ENCODE measurements at regions not wholly inside any gene's neighbourhood (a gene's known extent, or its start where the extent isn't known, plus 50 kb on each side); places are given as distances from the start of the nearest gene placed in this dataset.

DNA sequence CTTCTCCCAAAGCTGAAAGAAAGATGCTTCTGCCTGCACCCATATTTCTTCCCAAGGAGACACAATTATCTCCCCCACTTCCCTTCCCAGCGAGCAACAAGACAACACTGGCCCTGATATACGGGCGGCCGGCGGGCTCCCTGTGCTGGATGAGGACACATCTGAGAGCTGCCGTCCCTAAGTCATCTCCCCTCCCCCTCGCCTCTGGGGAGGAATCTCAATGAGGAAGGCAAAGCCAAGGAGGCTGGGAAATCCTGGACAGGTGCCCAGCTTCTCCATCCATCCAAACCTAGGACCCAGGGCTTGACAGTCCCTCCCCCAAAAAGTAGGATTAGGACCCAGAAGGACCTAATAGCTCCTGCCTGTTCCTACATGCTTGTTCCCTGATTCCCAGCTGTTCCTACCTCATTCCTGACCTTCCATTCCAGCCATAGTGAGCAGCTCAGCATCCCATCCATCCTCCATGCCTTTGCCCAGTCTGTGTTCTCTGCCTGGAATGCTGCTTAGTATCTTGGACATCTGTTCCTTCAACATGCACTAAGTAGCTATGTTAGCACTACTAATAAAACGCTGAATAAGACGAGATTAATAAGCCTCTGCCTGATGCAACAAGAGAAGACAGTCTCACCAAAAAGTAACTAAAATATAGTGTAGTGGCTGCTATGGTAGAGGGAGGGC is 167.9 kb downstream of the CCT6B start (continued):
- TF ChIP-seq ZNF17 (CRISPR knock-in tag; IDR thresholded peaks at IDR 0.05) (no peak), NR3C1 (CRISPR knock-in tag; IDR thresholded peaks at IDR 0.05) (no peak)
- TF ChIP-seq, protein P1, sequence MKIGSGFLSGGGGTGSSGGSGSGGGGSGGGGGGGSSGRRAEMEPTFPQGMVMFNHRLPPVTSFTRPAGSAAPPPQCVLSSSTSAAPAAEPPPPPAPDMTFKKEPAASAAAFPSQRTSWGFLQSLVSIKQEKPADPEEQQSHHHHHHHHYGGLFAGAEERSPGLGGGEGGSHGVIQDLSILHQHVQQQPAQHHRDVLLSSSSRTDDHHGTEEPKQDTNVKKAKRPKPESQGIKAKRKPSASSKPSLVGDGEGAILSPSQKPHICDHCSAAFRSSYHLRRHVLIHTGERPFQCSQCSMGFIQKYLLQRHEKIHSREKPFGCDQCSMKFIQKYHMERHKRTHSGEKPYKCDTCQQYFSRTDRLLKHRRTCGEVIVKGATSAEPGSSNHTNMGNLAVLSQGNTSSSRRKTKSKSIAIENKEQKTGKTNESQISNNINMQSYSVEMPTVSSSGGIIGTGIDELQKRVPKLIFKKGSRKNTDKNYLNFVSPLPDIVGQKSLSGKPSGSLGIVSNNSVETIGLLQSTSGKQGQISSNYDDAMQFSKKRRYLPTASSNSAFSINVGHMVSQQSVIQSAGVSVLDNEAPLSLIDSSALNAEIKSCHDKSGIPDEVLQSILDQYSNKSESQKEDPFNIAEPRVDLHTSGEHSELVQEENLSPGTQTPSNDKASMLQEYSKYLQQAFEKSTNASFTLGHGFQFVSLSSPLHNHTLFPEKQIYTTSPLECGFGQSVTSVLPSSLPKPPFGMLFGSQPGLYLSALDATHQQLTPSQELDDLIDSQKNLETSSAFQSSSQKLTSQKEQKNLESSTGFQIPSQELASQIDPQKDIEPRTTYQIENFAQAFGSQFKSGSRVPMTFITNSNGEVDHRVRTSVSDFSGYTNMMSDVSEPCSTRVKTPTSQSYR (CRISPR knock-in tag; IDR thresholded peaks at IDR 0.05; ENCODE audit: borderline replicate concordance): no peak
- TF ChIP-seq, protein P2, sequence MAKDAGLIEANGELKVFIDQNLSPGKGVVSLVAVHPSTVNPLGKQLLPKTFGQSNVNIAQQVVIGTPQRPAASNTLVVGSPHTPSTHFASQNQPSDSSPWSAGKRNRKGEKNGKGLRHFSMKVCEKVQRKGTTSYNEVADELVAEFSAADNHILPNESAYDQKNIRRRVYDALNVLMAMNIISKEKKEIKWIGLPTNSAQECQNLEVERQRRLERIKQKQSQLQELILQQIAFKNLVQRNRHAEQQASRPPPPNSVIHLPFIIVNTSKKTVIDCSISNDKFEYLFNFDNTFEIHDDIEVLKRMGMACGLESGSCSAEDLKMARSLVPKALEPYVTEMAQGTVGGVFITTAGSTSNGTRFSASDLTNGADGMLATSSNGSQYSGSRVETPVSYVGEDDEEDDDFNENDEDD (CRISPR knock-in tag; IDR thresholded peaks at IDR 0.05; ENCODE audit: borderline replicate concordance): no peak

DNA sequence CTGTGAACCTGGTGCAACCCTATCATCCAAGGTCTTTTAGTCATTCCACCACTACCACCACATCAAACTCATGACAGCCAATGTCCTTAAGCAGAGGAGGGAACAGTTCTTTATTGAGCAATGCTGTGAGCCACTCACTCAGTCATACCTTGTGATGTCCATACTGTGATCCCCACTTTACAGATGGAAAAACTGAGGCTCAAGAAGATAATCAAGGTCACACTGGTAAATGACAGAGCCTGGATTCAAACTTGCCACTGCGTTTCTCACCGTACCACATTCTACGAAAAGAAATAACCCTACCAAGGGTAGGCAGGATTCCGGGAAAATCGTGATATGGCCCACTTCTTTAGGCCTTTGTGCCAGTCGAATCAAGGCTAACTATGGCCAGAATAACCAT is 172.6 kb downstream of the CCT6B start:
- ATAC-seq: no peak
- no TSS peak for BruUV-seq (replicated peaks)
- Histone ChIP-seq H3K79me2 (ENCODE audit: insufficient read depth, low read length) (no peaks in the 10 kb centered on the region), H3K9ac (ENCODE audit: insufficient read depth, low read depth, low read length) (no peak overlapping the region), H3K4me2 (ENCODE audit: low read depth, low read length) (no peak overlapping the region), H4K20me1 (ENCODE audit: insufficient read depth, low read length) (no peaks in the 10 kb centered on the region), H3K27me3 (ENCODE audit: control insufficient read depth in 1 of 2, insufficient read depth in 2 of 2, low read length in 2 of 2) (0 out of 5 replicates have a peak, but pooled peaks cover 0 to 2% of the 10 kb centered on the region in 2 experiments), H2AFZ (ENCODE audit: low read length) (no peak overlapping the region), H3K36me3 (replicated peaks in 1 of 2; ENCODE audit: control insufficient read depth in 1 of 2, insufficient read depth in 2 of 2, low read length in 2 of 2) (no peaks in the 10 kb centered on the region), H3K4me1 (ENCODE audit: insufficient read depth, low read length) (no peaks in the 10 kb centered on the region), H3K9me3 (ENCODE audit: low read length) (no peaks in the 10 kb centered on the region), H3K27ac (ENCODE audit: extremely low read length, insufficient read depth, low read length) (no peak overlapping the region), H3K4me3 (replicated peaks in 1 of 3; ENCODE audit: insufficient read depth in 1 of 3, low read depth in 2 of 3, low read length in 3 of 3) (no peak overlapping the region)
- CTCF ChIA-PET (ENCODE audit: low intra/inter-chr PET ratio, low total read pairs): no interaction called here
- no peak for DNase-seq (ENCODE audit: low spot score)
- FAIRE-seq: no peak
- no peak for TF ChIP-seq ELF4 (CRISPR knock-in tag; IDR thresholded peaks at IDR 0.05; ENCODE audit: borderline replicate concordance)
- TF ChIP-seq ZNF629 (CRISPR knock-in tag; conservative IDR thresholded peaks at IDR 0.05): 0 out of 2 replicates have a peak, but pooled peaks have one; percentile 36
- in situ Hi-C loops (cut with HindIII; ENCODE audit: extremely low pct_ligation_motif_present, low pct_unique_long_range_greater_than_20kb): no loop called here
- intact Hi-C loops (cut with micrococcal nuclease; ENCODE audit: unreplicated experiment): no loop called here
- POLR2A ChIA-PET: no interaction called here
- 19% methylated on average over 6 of the region's 6 CpGs for WGBS (ENCODE audit: low lambda C conversion rate)
